ENCODE measurements at regions not wholly inside any gene's neighbourhood (a gene's known extent, or its start where the extent isn't known, plus 50 kb on each side); places are given as distances from the start of the nearest gene placed in this dataset.
"Not testable (repeated sequence)": the region's sequence is repeated elsewhere in the genome, so short reads cannot be mapped to it uniquely, and the experiment has no call there.

DNA sequence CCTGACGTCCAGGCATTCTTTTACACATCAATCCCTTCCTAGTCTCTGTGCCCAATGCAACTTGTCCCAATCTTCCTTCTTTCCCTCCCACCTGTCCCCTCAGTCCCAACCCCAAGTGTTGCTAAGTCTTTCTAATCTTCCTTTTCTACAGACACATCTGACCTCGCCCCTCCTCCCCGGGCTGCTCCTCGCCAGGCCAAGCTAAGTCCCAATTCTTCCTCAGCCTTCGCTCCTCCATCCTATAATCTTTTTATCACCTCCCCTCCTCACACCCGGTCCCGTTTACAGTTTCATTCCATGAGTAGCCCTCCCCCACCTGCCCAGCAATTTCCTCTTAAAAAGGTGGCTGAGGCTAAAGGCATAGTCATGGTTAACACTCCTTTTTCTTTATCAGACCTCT lies 413.3 kb upstream of the ST8SIA4 start:
- DNase-seq = not testable (repeated sequence)

DNA sequence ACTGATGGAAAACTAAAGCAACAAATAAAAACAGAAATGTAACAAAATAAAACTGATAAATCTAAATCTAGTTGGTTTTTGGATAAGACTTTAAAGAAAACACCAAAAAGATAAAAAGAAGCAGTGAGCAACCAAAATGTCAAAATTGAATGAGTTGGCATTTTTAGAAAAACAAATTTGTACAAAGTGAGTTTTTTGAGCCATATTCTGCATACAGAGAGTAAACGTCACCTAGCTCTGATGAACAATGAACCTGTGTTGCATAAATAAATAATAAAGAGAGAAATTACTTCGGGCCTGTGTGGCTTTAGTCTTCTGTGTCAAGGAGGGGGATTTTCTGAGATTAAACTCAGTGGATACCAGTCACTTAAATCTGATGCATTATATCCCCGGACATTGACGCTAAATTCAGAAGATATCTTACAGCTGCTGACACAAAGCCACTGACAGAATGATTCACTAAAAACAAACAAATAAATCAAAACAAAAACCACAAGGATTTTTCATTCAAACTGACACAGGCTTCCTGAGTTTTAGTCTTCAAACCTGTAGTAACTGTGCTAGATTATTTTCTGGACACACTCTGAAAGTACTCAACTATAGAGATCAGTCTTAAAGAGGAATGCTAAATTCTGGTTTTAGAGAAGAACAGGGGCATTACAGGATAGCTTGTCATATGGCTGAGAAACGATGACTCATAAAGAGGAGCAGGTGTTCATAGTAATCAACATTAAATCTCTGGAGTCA lies 403.5 kb upstream of the ST8SIA4 start:
- no peak for DNase-seq

GRCh38 chr5:101296477-101296876 lies 393.4 kb upstream of the ST8SIA4 start:
- DNase-seq = no peak

DNA sequence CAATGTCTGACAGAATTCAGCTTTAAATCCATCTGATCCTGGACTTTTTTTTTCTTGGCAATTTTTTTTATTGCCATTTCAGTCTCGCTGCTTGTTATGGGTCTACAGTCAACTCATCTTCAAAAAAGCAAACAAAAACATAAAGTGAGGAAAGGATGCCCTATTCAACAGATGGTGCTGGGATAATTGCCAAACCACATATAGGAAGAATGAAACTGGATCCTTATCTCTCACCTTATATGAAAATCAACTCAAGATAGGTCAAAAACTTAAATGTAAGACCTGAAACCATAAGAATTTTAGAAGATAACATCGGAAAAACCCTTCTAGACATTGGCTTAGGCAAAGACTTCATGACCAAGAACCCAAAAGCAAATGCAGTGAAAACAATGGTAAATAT lies 389.1 kb upstream of the ST8SIA4 start:
- DNase-seq = no peak

DNA sequence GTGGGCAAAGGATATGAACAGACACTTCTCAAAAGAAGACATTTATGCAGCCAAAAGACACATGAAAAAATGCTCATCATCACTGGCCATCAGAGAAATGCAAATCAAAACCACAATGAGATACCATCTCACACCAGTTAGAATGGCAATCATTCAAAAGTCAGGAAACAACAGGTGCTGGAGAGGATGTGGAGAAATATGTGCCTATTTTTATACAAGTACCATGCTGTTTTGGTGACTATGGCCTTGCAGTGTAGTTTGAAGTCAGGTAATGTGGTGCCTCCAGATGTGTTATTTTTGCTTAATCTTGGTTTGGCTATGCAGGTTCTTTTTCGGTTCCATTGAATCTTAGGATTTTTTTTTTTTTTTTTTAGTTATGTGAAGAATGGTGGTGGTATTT lies 387.7 kb upstream of the ST8SIA4 start:
- DNase-seq = not testable (repeated sequence)

DNA sequence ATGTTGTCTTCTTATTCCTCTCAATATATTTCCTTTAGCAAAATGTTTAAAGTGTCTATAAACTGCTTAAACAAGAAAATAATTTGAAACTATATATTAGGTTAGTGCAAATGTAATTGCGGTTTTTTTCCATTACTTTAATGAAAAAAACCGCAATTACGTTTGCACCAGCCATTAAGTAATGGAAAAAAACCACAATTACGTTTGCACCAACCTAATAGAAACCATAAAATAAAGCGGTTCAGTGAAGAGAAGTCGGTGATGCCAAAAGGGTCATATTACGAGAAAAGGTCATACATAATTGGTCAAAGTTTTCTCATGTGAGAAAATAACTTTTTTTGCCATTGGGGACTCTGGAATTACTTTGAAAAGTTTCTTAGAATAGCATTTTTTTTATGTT lies 385.6 kb upstream of the ST8SIA4 start:
- DNase-seq = no peak

DNA sequence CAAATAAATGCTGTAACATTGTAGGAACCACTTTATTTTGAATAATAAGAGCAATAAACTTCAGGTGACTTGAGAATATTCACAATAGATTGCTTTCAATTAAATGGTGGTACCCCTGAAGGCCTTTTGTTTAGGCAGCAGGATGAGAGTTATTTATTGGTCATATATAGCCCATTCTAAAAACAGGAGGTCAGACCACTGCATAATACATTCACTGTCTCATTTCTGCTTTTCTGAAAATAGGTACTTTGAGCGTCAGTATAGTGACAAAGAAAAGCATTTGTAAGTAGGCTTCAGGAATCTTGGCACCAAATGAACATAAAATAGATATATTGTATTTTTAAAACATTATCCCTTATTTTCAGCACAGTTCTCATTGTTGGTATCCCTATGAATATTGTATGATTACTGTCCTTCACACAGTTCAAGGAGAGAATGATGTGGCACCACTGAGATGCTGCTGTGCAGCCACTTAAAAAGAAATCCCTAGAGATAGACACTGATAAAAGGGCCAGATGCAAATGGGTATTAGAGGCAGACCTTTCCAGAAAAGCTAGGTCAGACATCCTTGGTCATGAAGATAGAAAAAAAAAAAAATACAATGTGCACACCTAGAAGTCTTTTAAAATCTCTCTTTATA lies 381.8 kb upstream of the ST8SIA4 start:
- no peak for DNase-seq

GRCh38 chr5:101283938-101284337 lies 380.9 kb upstream of the ST8SIA4 start:
- not testable (repeated sequence) for DNase-seq

DNA sequence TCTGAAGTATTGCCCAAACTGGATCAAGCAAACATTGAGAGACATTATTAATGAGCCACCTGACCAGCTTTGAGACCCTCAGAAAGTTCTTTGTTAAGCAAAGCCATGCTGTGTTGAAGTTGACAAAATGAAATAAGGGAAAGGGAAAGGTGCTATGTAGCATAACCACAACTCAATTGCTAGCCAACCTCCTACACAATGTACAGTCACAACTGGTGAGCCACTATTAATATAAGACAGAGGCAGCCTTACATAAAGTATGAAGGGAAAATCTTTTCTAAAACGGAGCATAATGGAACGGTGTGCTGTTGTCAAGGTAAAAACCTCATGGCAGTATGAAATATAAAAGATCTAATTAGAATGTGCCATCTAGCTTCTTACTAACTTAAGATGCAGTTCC lies 375.8 kb upstream of the ST8SIA4 start:
- no peak for DNase-seq

- DNase-seq = no peak
Observed at GRCh38 chr5:101278011-101278687, 375.1 kb upstream of the ST8SIA4 start.

DNA sequence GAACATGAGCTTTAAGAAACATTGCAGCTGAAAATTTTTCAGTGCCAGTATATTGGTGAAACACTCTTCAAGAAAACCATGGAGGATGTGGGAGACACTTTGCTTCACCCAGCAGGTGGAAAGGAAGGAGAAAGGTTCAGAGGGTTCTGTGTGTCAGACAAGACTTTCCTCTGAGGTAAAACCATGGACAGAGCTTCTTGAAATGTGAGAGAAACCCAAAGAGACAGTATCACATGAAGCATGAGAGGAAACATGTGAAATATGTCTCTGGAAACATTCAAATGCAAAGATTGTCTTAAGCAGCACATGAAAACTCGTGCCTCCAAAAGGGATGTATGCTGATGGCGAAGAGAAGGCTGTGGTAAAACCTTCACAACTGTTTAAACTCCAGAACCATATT lies 368.9 kb upstream of the ST8SIA4 start:
- DNase-seq = no peak

GRCh38 chr5:101271416-101271815 lies 368.3 kb upstream of the ST8SIA4 start:
- no peak for DNase-seq

DNA sequence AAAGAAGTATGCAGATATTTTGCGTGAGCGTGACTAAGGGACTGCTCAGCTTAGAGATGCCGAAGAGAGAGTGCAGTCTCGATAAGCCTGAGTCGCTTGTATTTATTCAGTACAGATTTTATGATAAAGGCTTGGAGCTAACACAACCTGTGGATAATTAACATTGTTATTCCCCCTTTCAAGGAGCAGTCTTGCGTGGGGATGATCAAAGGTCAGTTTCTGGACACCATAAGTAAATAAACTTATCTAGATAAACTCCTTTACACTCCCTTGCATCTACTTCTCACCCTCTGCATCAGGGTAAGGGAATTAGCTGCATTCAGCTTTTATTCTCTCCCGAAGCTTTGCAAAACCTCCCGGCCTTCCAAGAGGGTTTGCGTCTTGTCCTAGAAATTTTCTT lies 357.8 kb upstream of the ST8SIA4 start:
- no peak for DNase-seq

DNA sequence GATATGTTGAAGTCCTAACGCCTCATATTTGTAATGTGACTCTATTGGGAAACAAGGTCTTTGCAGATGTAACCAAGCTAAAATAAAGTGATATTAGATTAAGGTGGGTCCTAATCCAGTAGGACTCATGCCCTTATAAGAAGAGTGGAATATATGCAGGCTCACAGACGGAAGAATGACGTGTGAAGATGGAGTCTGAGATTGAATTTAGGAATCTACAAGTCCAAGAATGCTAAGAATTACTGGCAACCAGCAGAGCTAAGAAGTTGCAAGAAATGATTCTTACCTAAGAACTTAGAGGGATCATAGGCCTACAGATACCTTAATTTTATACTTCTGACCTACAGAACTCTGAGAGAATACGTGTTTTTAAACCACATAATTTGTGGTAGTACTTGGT lies 350.0 kb upstream of the ST8SIA4 start:
- DNase-seq = no peak

DNA sequence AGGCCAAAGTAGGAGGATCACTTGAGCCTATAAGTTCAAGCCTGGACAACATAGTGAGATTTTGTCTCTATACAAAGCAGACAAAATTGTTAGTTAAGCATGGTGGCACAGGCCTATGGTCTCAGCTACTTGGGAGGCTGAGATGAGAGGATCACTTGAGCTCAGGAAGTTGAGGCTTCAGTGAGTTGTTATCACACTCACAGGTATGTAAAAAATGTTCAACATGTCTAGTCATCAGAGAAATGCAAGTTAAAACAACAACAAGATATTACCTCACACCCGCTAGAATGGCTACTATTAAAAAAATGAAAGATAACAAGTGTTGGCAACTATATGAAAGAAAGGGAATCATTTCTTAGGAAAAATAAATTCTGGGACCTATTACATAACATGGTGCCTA lies 341.5 kb upstream of the ST8SIA4 start:
- DNase-seq = no peak

GRCh38 chr5:101212942-101213514 lies 309.9 kb upstream of the ST8SIA4 start:
- DNase-seq = no peak

DNA sequence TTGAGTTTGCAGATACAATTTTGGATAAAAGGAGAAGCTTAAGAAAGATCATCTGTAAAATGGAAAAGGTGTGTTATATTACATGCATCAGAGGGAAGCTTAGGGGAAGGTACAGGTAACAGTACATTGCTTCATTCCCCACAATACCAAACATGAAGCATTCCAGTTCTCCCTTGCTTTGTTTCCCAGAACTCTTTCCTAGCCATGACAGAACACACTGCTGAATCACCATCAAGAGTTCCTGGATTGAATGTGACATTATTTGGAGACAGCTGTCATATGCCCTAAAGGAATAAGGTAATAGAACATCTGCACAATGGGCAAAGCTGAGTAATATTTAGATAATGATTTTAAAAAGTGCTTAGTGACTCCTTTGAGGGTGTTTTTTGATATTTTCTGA lies 303.5 kb upstream of the ST8SIA4 start:
- no peak for DNase-seq

GRCh38 chr5:101205065-101205464 lies 302.0 kb upstream of the ST8SIA4 start:
- not testable (repeated sequence) for DNase-seq

DNA sequence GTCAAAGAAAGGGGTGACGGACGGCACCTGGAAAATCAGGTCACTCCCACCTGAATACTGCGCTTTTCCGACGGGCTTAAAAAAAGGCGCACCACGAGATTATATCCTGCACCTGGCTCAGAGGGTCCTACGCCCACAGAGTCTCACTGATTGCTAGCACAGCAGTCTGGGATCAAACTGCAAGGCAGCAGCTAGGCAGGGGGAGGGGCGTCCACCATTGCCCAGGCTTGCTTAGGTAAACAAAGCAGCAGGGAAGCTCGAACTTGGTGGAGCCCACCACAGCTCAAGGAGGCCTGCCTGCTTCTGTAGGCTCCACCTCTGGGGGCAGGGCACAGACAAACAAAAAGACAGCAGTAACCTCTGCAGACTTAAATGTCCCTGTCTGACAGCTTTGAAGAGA lies 277.3 kb upstream of the ST8SIA4 start:
- DNase-seq = not testable (repeated sequence)

DNA sequence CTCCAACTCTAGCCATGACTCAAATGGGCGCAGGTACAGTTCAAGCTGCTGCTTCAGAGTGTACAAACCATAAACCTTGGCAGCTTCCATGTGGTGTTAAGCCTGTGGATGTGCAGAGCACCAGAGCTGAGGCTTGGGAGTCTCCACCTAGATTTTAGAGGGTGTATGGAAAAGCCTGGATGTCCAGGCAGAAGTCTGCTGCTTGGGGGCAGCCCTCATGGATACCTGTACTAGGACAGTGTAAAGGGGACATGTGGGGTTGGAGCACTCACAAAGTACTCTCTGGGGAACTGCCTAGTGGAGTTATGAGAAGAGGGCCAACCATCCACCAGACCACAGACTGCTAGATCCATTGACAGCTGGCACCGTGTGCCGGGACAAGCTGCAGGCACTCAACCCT lies 273.5 kb upstream of the ST8SIA4 start:
- no peak for DNase-seq

- no peak for DNase-seq
Observed at GRCh38 chr5:101174981-101175380, 271.9 kb upstream of the ST8SIA4 start.

GRCh38 chr5:101163088-101163487 lies 260.0 kb upstream of the ST8SIA4 start:
- no peak for DNase-seq

GRCh38 chr5:101160002-101160401 lies 256.9 kb upstream of the ST8SIA4 start:
- no peak for DNase-seq

DNA sequence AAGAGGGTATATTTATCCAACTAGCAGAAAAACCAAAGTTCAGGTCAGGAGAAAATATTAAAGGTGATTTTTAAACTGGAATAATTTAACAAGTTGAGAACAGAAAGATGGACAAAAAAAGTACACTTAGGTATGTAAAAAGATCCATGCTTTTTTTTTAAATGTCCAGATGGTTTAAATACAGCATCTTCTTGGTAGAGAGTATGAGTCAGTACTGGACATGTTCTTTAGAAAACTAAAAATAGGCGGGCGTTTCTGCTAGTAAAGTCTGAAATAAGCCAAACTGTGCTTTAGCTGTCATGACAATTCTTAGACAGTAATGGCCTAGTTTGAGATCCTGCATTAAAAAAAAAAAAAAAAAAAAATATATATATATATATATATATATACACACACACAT lies 255.9 kb upstream of the ST8SIA4 start:
- no peak for DNase-seq

All from stimulated activated CD4-positive, alpha-beta T cell treated with anti-CD3 and anti-CD28 coated beads, Interleukin-2, amount 100 ng/mL, for 24 hours (primary cell).